Vagina (tissue), 2 donors: ENCODE measurements at regions not wholly inside any gene's neighbourhood (a gene's known extent, or its start where the extent isn't known, plus 50 kb on each side); places are given as distances from the start of the nearest gene placed in this dataset.

Experiments used
- CTCF ChIP-seq, 3 experiments: fragments of 450-650 bp in 2 of 3; fragments of 200-600 bp in 1 of 3; sonication (generic) in 1 of 3; IDR thresholded peaks; one replicate each; pipeline ENCODE4 v1.5.1; 2017 to 2019; ENCODE audit warnings: antibody characterized with exemption in 3 of 3, mild to moderate bottlenecking in 2 of 3, moderate library complexity in 2 of 3
- POLR2A ChIP-seq, 2 donors: fragments of 450-650 bp; IDR thresholded peaks; one replicate each; pipeline ENCODE4 v1.6.1; 2017; ENCODE audit warnings: antibody characterized with exemption in 2 of 2, mild to moderate bottlenecking in 2 of 2, moderate library complexity in 2 of 2

- no peak for TF ChIP-seq CTCF (IDR thresholded peaks at IDR 0.05)
- TF ChIP-seq POLR2A (IDR thresholded peaks at IDR 0.05), result no peak
These were observed 134.9 kb upstream of the ANK3 start for GRCh38 chr10:60524541-60524940.
